IPS DF 19.7 (cell line): ENCODE measurements at regions not wholly inside any gene's neighbourhood (a gene's known extent, or its start where the extent isn't known, plus 50 kb on each side); places are given as distances from the start of the nearest gene placed in this dataset.
A peak's percentile ranks its signal among the peaks of the same experiment; 100 is the strongest.
"Not testable (repeated sequence)": the region's sequence is repeated elsewhere in the genome, so short reads cannot be mapped to it uniquely, and the experiment has no call there.

Experiments
- DNase-seq: peaks from one replicate; pipeline ENCODE4 v3.0.0-alpha.2; 2013; ENCODE audit warnings: low read depth, low spot score

DNA sequence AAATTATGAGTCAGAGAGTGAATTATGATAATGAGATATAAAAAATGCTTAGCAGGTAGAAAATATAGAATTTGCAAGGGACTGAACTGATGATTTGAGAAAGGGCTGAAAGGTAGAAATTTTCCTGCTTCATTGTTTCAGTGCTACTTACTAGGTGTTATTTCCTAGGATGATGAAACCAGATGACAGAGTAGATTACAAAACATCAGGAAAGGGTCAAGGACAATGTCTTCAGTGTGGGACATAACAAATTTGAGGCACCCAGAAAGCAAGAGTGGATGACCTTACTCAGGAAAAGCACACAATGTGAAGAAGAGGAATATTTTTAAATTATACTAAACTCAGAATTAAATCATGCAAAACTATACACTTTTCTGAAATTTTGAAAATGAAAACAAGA is 102.1 kb downstream of the SHCBP1 start:
- DNase-seq, result no peak

- no peak for DNase-seq
Measured at GRCh38 chr16:46496701-46497100, 124.5 kb downstream of the SHCBP1 start.

DNA sequence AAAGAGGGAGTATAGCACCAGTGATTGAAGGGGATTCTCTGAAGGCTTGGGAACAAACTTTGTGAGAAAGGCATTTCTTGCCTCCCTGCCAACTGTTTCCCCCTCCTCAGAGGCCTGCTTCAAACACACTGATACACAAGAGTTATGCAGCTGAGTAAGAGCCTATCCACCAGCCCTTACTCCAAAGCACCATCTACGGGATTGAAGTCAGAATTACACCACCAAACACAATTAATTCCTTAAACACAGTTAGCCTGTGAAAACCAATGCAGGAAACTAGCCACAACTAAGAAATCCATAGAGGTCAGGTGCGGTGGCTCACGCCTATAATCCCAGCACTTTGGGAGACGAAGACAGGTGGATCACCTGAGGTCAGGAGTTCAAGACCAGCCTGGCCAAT is 138.3 kb downstream of the SHCBP1 start:
- no peak for DNase-seq

DNA sequence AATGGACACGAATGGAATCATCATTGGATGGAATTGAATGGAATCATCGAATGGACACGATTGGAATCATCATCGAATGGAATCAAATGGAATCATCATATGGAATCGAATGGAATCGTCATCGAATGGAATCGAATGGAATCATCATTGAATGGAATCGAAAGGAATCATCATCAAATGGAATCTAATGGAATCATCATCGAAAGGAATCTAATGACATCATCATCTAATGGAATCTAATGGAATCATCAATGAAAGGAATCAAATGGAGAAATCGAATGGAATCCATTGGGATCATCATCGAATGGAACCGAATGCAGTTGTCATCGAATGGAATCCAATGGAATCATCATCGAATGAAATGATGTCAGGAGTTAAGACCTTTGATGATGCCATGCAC is 154.9 kb downstream of the SHCBP1 start:
- DNase-seq, result no peak

DNA sequence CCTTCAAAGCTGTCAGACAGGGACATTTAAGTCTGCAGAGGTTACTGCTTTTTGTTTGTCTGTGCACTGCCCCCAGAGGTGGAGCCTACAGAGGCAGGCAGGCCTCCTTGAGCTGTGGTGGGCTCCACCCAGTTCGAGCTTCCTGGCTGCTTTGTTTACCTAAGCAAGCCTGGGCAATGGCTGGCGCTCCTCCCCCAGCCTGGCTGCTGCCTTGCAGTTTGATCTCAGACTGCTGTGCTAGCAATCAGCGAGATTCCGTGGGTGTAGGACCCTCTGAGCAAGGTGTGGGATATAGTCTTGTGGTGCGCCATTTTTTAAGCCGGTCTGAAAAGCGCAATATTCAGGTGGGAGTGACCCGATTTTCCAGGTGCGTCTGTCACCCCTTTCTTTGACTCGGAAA is 166.4 kb downstream of the SHCBP1 start:
- DNase-seq, result not testable (repeated sequence)

DNA sequence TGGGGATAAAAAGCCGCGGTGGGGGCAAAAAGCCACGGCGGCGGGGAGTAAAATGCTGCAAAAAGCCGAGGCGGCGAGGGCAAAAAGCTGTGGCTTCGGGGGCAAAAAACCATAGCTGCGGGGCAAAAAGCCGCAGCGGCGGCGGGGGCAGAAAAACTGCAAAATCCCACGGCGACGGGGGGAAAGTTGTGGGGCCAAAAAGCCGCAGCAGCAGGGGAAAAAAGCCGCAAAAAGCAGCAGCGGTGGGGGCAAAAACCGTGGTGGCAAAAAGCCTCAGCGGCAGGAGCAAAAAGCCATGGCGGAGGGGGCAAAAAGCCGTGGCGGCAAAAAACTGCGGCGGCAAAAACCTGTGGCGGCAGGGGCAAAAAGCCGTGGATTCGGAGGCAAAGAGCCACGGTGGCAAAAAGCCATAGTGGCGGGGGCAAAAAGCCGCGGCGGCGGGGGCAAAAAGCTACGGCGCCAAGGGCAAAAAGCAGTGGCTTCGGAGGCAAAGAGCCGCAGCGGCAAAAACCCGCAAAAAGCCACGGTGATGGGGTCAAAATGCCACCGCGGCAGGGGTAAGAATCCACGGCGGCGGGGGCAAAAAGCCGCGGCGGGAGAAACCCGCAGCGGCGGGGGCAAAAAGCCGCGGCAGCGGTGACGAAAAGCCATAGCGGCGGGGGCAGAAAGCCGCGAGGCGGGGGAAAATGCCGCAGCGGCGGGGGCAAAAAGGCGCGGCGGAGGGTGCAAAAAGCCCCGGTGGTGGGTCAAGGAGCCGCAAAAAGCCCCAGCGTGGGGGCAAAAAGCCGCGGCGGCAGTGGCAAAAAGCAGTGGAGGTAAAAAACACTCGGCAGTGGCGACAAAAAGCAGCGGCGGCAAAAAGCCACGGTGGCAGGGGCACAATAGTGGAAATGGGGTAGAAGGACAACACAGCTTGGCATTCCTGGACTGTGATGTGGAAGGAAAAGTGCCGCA is 192.8 kb downstream of the SHCBP1 start:
- DNase-seq, result no peak

GRCh38 chr16:46427340-46428107 is 193.7 kb downstream of the SHCBP1 start:
- DNase-seq, result no peak

- no peak for DNase-seq
Measured at GRCh38 chr16:46426336-46426735, 194.8 kb downstream of the SHCBP1 start.

- DNase-seq, result no peak
Measured at GRCh38 chr16:46404028-46404427, 217.2 kb downstream of the SHCBP1 start.

GRCh38 chr16:46398559-46398958 is 222.6 kb downstream of the SHCBP1 start:
- not testable (repeated sequence) for DNase-seq

- DNase-seq, result not testable (repeated sequence)
Measured at GRCh38 chr16:46396883-46397270, 224.3 kb downstream of the SHCBP1 start.

DNA sequence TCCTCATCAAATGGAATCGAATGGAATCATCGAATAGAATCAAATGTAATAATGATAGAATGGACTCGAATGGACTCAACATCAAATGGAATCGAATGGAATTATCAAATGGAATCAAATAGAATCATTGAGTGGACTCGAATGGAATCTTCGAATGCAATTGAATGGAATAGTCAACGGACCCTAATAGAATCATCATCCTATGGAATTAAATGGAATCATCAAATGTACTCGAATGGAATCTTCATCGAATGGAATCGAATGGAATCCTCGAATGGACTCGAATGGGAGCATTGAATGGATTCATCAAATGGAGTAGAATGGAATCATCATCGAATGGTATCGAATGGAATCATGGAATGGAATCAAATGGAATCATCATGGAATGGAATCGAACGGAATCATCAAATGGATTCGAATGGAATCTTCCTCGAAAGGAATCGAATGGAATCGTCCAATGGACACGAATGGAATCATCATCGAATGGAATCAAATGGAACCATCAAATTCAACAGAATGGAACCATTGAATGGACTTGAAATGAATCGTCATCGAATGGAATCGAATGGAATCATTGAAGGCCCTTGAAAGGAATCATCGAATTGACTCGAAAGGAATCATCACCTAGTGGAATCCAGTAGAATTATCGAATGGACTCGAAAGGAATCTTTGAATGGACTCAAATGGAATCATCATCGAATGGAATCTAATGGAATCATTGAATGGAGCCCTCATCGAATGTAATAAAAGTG is 224.9 kb downstream of the SHCBP1 start:
- not testable (repeated sequence) for DNase-seq

GRCh38 chr16:46395391-46395921 is 225.7 kb downstream of the SHCBP1 start:
- not testable (repeated sequence) for DNase-seq

DNA sequence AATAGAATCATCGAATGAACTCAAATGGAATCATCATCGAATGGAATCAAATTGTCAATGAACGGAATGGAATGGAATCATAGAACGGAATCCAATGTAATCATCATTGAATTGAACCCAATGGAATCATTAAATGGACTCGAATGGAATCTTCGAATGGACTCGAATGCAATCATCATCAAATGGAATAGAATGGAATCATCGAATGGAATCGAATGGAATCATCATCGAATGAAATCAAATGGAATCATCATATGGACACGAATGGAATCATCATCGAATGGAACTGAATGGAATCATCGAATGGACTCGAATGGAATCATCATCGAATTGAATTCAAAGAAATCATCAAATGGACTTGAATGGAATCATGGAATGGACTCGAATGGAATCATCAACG is 226.2 kb downstream of the SHCBP1 start:
- not testable (repeated sequence) for DNase-seq

GRCh38 chr16:46394149-46394548 is 227.0 kb downstream of the SHCBP1 start:
- not testable (repeated sequence) for DNase-seq

DNA sequence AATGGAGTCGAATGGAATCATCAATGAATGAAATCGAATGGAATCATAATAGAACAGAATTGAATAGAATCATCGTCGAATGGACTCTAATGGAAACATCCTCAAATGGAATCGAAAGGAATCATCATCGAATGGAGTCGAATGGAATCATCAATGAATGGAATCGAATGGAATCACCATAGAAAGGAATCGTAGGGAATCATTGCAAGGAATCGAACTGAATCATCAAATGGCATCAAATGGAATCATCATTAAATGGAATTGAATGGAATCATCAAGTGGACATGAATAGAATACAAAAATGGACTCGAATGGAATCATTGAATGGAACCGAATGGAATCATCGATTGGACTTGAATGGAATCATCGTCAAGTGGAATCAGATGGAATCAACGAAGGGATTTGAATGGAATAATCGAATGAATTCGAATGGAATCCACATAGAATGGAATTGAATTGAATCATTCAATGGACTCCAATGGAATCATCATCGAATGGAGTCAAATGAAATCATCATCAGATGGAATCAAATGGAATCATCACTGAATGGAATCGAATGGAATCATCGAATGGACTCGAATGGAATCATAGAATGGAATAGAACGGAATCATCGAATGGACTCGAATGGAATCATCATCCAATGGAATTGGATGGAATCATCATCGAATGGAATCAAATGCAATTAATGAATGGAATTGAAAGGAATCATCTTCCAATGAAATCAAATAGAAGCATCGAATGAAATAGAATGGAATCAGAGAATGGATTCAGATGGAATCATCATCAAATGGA is 228.1 kb downstream of the SHCBP1 start:
- DNase-seq, result not testable (repeated sequence)

- not testable (repeated sequence) for DNase-seq
Measured at GRCh38 chr16:46390660-46391462, 230.3 kb downstream of the SHCBP1 start.

DNA sequence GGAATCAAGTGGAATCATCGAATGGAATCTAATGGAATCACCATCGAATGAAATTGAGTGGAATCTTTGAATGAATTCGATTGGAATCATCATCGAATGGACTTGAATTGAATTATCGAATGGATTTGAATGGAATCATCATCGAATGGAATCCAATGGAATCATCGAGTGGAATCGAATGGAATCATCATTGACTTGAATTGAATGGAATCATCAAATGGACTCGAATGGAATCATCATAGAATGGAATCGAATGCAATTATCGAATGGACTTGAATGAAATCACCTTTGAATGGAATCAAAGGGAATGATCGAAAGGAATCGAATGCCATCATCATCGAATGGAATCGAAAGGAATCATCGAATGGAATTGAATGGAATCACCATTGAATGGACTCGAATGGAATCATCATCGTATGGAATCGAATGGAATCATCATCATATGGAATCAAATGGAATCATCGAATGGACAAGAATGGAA is 231.6 kb downstream of the SHCBP1 start:
- DNase-seq, result peak; percentile 94

DNA sequence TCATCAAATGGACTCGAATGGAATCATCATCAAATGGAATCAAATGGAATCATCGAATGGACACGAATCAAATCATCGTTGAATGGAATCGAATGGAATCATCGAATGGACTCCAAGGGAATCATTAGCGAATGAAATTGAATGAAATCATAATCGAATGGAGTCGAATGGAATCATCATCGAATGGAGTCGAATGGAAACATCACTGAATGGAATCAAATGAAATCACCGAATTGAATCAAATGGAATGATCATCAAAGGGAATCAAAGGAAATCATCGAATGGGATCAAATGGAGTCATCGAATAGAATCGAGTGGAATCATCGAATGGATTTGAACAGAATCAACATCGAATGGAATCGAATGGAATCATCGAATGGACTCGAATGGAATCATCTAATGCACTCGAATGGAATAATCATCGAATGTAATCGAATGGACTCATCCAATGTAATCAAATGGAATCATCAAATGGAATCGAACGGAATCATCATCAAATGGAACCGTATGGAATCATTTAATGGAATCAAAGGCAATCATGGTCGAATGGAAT is 232.2 kb downstream of the SHCBP1 start:
- not testable (repeated sequence) for DNase-seq
